COLO668 (cell line): ENCODE measurements at regions not wholly inside any gene's neighbourhood (a gene's known extent, or its start where the extent isn't known, plus 50 kb on each side); places are given as distances from the start of the nearest gene placed in this dataset.
"Not testable (repeated sequence)": the region's sequence is repeated elsewhere in the genome, so short reads cannot be mapped to it uniquely, and the experiment has no call there.

ENCODE experiments used
- DNase-seq: peaks from one replicate; lab custom pipeline; 2025; ENCODE audit not compliant: unreplicated experiment; lab: John Stamatoyannopoulos, UW

GRCh38 chr13:83825676-83826075, 56.6 kb downstream of the SLITRK1 start:
- DNase-seq: no peak

DNA sequence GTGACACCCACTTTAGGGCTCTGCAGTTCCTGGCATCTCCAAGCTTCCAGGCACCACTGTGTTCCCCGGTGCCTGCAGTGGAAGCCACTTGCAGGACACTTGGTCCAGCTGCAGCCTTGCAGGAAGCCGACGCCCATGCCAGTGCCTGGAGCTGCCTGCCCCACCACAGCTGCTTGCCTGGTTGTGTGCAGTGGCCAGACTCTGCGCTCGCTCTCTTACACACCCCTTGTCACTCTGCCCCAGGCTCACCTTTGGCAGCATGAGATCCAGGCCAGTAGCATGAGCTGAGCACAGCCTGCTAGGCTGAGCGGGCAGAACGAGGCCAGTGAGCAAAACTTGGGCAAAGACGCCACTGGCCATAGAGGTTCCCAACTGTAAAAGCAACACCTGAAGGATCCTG, 57.7 kb downstream of the SLITRK1 start:
- no peak for DNase-seq

DNA sequence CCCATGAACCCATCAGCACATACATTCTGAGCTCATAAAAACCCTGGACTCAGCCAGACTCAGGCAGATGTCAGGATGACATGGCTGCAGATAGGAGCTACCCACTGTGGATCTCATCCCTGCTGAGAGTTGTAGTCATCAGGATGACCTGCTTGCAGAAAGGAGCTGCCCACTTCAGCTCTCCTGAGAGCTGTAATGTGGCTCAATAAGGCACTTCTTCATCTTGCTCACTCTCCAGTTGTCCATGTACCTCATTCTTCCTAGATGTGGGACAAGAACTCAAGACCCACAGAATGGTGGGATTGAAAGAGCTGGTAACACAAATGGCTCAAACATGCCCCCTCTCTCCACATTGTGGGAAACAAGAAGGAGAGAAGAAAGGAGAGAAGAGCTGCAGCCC, 58.2 kb downstream of the SLITRK1 start:
- DNase-seq: no peak

GRCh38 chr13:83819611-83820010, 62.7 kb downstream of the SLITRK1 start:
- no peak for DNase-seq

DNA sequence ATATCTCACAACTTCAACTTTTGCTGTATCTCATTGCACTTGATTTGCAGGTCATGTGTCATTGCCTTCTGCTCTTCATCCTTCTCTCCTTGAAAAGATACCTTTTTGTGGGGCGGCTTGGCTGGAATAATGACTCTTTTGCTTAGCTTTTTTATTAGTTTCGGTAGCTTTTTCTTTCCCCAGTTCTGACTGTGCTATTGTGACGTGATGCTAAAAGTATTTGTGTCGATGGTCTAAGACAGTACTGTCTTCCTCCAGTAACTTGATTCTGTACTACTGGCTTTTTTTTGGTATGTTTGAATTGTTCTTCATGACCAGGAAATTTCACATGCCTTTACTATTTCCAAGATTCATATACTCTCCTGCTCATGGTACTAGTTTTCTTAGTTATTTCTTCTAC, 63.1 kb downstream of the SLITRK1 start:
- no peak for DNase-seq

GRCh38 chr13:83816081-83816480, 66.2 kb downstream of the SLITRK1 start:
- DNase-seq: no peak

- no peak for DNase-seq
Measured at GRCh38 chr13:83815598-83815997, 66.7 kb downstream of the SLITRK1 start.

DNA sequence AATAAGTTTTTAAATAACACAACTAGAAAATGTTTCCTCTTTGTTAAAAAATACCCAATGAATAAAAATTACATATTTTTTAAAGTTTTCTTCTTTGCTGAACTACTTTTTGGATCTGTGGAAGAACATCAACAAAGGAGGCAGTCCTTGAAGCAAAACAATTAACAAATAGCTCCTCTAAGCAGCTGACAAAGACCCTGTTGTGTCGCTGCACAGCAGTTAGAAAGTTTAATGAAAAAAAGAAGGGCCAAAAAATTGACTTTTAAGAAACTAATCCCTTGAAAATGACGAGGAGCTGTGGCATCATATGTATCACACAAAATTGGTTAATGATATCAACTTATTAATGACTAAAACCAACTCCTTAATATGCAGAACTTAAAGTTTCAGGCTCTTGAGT, 72.1 kb downstream of the SLITRK1 start:
- DNase-seq: no peak

DNA sequence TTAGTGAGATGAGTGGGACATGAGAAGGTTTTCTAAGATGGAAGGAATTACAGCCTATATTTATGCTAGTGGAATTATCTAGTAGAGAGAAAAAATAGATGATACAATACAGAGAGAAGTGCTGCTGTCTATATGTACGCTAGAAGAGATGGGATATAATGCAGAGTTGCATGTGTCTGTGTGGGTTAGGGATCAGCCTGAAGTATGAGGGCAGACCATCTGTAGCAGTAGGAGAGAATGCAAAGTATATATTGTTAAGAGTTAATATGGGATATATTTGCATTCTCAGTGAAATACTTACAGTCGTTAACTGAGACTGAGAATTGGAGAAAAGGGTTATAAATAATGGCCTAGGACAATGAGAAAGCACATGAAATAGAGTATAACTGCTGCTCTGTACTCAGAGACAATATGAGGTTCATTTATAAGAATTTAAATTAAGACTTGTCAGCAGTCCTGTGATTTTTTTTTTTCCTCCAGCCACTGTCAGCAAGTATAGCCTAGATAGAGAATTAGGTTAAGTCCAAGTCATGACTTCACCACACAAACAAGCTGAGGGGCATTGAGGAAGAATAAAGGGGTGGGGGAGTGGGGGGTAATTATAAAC, 77.8 kb downstream of the SLITRK1 start:
- no peak for DNase-seq

DNA sequence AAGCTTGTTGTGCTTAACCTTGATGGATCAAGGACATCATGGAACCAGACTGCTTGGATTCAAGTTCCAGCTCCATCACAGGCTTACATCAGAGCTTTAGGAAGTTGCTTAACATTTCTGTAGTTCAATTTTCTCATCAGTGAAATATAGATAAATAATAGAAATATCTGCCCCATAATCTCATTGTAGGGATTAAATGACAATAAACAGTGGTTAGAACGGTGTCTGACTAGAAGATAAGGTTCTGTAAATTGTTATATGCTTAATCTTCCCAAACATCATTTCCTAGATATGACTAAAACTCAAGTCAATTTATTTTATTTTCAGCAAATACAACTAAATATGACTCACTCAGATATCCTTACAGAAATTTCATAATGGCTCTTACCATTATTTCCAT, 83.5 kb downstream of the SLITRK1 start:
- no peak for DNase-seq

GRCh38 chr13:83796364-83796763, 85.9 kb downstream of the SLITRK1 start:
- DNase-seq: no peak

GRCh38 chr13:83794583-83794982, 87.7 kb downstream of the SLITRK1 start:
- DNase-seq: no peak

- no peak for DNase-seq
Measured at GRCh38 chr13:83780227-83780626, 102.0 kb downstream of the SLITRK1 start.

- no peak for DNase-seq
Measured at GRCh38 chr13:83773961-83774360, 108.3 kb downstream of the SLITRK1 start.

GRCh38 chr13:83765796-83766195, 116.5 kb downstream of the SLITRK1 start:
- no peak for DNase-seq

GRCh38 chr13:83761631-83762030, 120.6 kb downstream of the SLITRK1 start:
- no peak for DNase-seq

GRCh38 chr13:83755210-83755609, 127.1 kb downstream of the SLITRK1 start:
- DNase-seq: not testable (repeated sequence)

- DNase-seq: no peak
Measured at GRCh38 chr13:83753912-83754624, 128.2 kb downstream of the SLITRK1 start.

DNA sequence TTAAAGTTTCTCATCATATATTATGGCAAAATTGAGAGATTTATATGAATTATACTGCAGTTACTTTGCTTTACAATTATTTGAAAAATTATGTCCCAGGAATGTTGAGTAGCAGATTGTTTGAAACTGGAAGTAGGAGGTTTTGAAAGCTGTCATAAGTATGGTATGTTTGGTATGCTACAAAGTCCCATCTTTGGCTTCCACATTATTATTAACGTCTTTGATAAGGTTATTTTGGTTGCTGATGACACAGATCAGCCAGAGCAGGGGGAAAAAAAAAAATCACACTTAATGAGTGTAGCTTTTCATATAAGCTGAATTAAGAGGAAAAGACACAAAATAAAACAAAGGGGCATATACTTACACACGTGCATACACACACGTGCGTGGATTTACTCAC, 130.1 kb downstream of the SLITRK1 start:
- no peak for DNase-seq

DNA sequence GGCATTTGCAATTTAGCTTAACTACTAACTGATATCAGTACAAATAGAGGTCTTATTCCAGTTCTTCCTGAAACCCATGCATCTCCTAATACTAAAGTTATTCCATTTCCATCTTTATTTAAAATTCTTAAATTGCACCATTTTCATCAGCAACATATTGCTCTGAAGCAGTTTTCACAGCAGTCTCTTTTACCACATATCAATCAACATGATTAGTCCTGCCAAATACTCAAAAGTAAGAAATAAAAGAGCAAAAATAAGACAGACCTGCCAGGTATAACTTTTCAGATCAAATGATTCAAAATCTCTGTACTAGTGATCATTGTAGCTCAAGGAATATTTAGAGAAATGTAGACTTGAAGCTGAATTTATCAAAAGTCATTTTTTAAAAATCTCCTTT, 141.7 kb downstream of the SLITRK1 start:
- DNase-seq: no peak

GRCh38 chr13:83738407-83738806, 143.9 kb downstream of the SLITRK1 start:
- no peak for DNase-seq

- no peak for DNase-seq
Measured at GRCh38 chr13:83733293-83733692, 149.0 kb downstream of the SLITRK1 start.

DNA sequence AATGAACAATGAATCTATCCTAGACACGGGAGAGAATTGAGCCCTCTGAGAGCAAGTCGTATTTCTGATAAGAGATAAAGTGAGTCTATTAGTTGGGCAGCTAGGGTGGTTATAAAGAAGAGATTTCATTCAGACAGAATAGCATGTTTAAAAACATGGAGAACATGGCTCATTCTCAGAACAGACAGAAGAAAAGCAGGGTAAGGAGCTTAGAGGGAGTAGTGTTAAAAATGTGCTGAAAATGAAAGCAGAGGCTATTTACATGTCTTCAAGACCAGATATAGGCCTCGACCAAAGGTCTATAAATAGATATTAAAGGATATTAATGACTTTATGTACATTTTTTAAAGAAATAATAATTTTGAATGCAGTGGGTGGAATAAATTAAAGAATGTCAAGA, 149.5 kb downstream of the SLITRK1 start:
- no peak for DNase-seq
